OCI-LY7 (cell line): ENCODE measurements at regions not wholly inside any gene's neighbourhood (a gene's known extent, or its start where the extent isn't known, plus 50 kb on each side); places are given as distances from the start of the nearest gene placed in this dataset.

Experiments used
- BruUV-seq: library from RNA; stranded (reverse); fragments of 400-500 nt; replicated peaks from 2 replicates; lab custom pipeline; 2021; lab: Mats Ljungman, UMichigan
- CTCF ChIA-PET: fragments of 300-600 bp; sonication (Branson Sonifier 250); formaldehyde crosslinking; loops from one replicate; lab custom pipeline; 2022; ENCODE audit warnings: antibody characterized with exemption; ENCODE audit not compliant: unreplicated experiment; lab: Charles Lee
- POLR2A ChIA-PET: fragments of 300-600 bp; sonication (Branson Sonifier 250); formaldehyde crosslinking; loops from one replicate; lab custom pipeline; 2022; ENCODE audit warnings: antibody characterized with exemption; lab: Charles Lee
- DNase-seq: peaks from one replicate; pipeline ENCODE4 v3.0.0-alpha.2; 2015; ENCODE audit warnings: low spot score
- H2AFZ ChIP-seq: fragments of 200-600 bp; sonication (generic), shearing (Covaris generic); 2 replicates; pipeline ENCODE4 v1.6.1; 2014; ENCODE audit warnings: mild to moderate bottlenecking, antibody characterized with exemption, low read length, moderate library complexity
- H3K27ac ChIP-seq: fragments of 200-600 bp; sonication (generic); 2 replicates; pipeline ENCODE4 v1.5.1; 2014; ENCODE audit warnings: mixed run types, low read depth, mild to moderate bottlenecking, moderate library complexity, low read length, inconsistent platforms; ENCODE audit not compliant: poor library complexity, severe bottlenecking
- H3K36me3 ChIP-seq: fragments of 200-600 bp; sonication (generic); 2 replicates; pipeline ENCODE4 v1.6.1; 2014; ENCODE audit warnings: mild to moderate bottlenecking, antibody characterized with exemption, low read length, moderate library complexity, mixed read lengths; ENCODE audit not compliant: insufficient read depth
- H3K4me1 ChIP-seq: fragments of 200-600 bp; sonication (generic); 2 replicates; pipeline ENCODE4 v1.5.1; 2014; ENCODE audit warnings: mild to moderate bottlenecking, low read length; ENCODE audit not compliant: insufficient read depth, poor library complexity, severe bottlenecking
- H3K4me2 ChIP-seq: fragments of 200-600 bp; sonication (generic); 2 replicates; pipeline ENCODE4 v1.6.1; 2014; ENCODE audit warnings: mild to moderate bottlenecking, low read length
- H3K4me3 ChIP-seq: fragments of 200-600 bp; sonication (generic); 2 replicates; pipeline ENCODE4 v1.5.1; 2014; ENCODE audit warnings: mild to moderate bottlenecking, low read depth, low read length; ENCODE audit not compliant: poor library complexity, severe bottlenecking
- H3K79me2 ChIP-seq: fragments of 200-600 bp; sonication (generic); 2 replicates; pipeline ENCODE4 v1.6.1; 2016; ENCODE audit warnings: low read depth, mild to moderate bottlenecking, low read length, moderate library complexity, mixed read lengths; ENCODE audit not compliant: insufficient read depth
- H3K9me2 ChIP-seq: fragments of 200-600 bp; sonication (generic); 2 replicates; pipeline ENCODE4 v1.6.1; 2016; ENCODE audit warnings: mild to moderate bottlenecking, low read length, mixed read lengths; ENCODE audit not compliant: insufficient read depth
- H3K9me3 ChIP-seq: fragments of 200-600 bp; sonication (generic); 2 replicates; pipeline ENCODE4 v1.6.1; 2014; ENCODE audit warnings: mild to moderate bottlenecking, mixed run types, low read length, mixed read lengths
- H4K20me1 ChIP-seq: fragments of 200-600 bp; sonication (generic); 2 replicates; pipeline ENCODE4 v1.6.1; 2014; ENCODE audit warnings: mild to moderate bottlenecking, antibody characterized with exemption, low read length, moderate library complexity, mixed read lengths; ENCODE audit not compliant: insufficient read depth
- CTCF ChIP-seq: fragments of 200-600 bp; sonication (generic); conservative IDR thresholded peaks from 2 replicates; pipeline ENCODE4 v1.5.1; 2014; ENCODE audit warnings: mild to moderate bottlenecking, antibody characterized with exemption, low read length, moderate library complexity, mixed read lengths
- EZH2phosphoT487 ChIP-seq: fragments of 200-600 bp; sonication (generic); IDR thresholded peaks from 2 replicates; pipeline ENCODE4 v1.6.1; 2018; ENCODE audit warnings: low read depth, borderline replicate concordance, mild to moderate bottlenecking, mixed run types, antibody characterized with exemption, low read length, moderate library complexity, mixed read lengths
- intact Hi-C: fragments of 100-400 bp; cut with micrococcal nuclease; formaldehyde crosslinking; loops from one replicate; pipeline ENCODE4 v1.10.0; 2022; ENCODE audit not compliant: unreplicated experiment

- no peaks in the 10 kb centered on the region for H3K9me2 ChIP-seq
- no peaks in the 10 kb centered on the region for H4K20me1 ChIP-seq
- DNase-seq = no peak
- no peaks in the 10 kb centered on the region for H3K79me2 ChIP-seq
- no TSS peak for BruUV-seq
- intact Hi-C loops = no loop called here
- H3K27ac ChIP-seq = no peak overlapping the region
- no peak for TF ChIP-seq EZH2phosphoT487
- TF ChIP-seq CTCF = no peak
- no peak overlapping the region for H3K4me2 ChIP-seq
- CTCF ChIA-PET = no interaction called here
- H3K9me3 ChIP-seq = no peaks in the 10 kb centered on the region
- H3K36me3 ChIP-seq = no peaks in the 10 kb centered on the region
- H3K4me1 ChIP-seq = peaks cover 7% of the 10 kb centered on the region
- POLR2A ChIA-PET = no interaction called here
- H2AFZ ChIP-seq = no peak overlapping the region
- no peak overlapping the region for H3K4me3 ChIP-seq
These were observed 175.6 kb downstream of the BCL11A start for GRCh38 chr2:60377825-60378224.

- no peaks in the 10 kb centered on the region for H4K20me1 ChIP-seq
- ChIA-PET CTCF (interaction anchor here (0.5 kb wide), 1 partner anchor 22 kb away, joined by 3 read pairs; no protein-coding TSS in a partner anchor), POLR2A (interaction anchor here (0.6 to 1.5 kb wide), 5 partner anchors 10 to 70 kb away, joined by 4 to 5 read pairs (median 4); no protein-coding TSS in a partner anchor)
- no peaks in the 10 kb centered on the region for H3K9me2 ChIP-seq
- H3K4me2 ChIP-seq = no peak overlapping the region
- H3K9me3 ChIP-seq = no peaks in the 10 kb centered on the region
- no peaks in the 10 kb centered on the region for H3K36me3 ChIP-seq
- H3K4me1 ChIP-seq = peaks cover 22% of the 10 kb centered on the region
- no peak for DNase-seq
- H3K79me2 ChIP-seq = no peaks in the 10 kb centered on the region
- no peak overlapping the region for H3K4me3 ChIP-seq
- intact Hi-C loops = no loop called here
- no peak overlapping the region for H3K27ac ChIP-seq
- no peak overlapping the region for H2AFZ ChIP-seq
- TF ChIP-seq EZH2phosphoT487 (no peak), CTCF (no peak)
- BruUV-seq = no TSS peak
These were observed 177.2 kb downstream of the BCL11A start for GRCh38 chr2:60376252-60376651.

GRCh38 chr2:60371681-60372080, 181.8 kb downstream of the BCL11A start:
- peak; percentile 51 for DNase-seq
- Histone ChIP-seq H3K9me2 (no peaks in the 10 kb centered on the region), H2AFZ (peak overlapping the region; percentile 79), H3K4me2 (peak overlapping the region; percentile 76), H3K9me3 (no peaks in the 10 kb centered on the region), H3K36me3 (no peaks in the 10 kb centered on the region), H3K4me1 (peaks cover 68% of the 10 kb centered on the region), H3K4me3 (no peak overlapping the region), H3K79me2 (no peaks in the 10 kb centered on the region), H4K20me1 (no peaks in the 10 kb centered on the region), H3K27ac (peak overlapping the region; percentile 80)
- intact Hi-C loops = loop anchor here (1.0 to 2.0 kb wide), 2 partner anchors 19 to 42 kb away; no protein-coding TSS in a partner anchor
- ChIA-PET CTCF (interaction anchor here (0.5 to 2.2 kb wide), 4 partner anchors 18 to 179 kb away, joined by 3 to 7 read pairs (median 6); no protein-coding TSS in a partner anchor), POLR2A (interaction anchor here (0.9 to 5.1 kb wide), 14 partner anchors 14 to 184 kb away, joined by 3 to 99 read pairs (median 4); no protein-coding TSS in a partner anchor)
- no peak for TF ChIP-seq CTCF
- BruUV-seq = no TSS peak
